Ovary (tissue), 3 donors: ENCODE measurements at regions not wholly inside any gene's neighbourhood (a gene's known extent, or its start where the extent isn't known, plus 50 kb on each side); places are given as distances from the start of the nearest gene placed in this dataset.

ENCODE experiments used
- POLR2A ChIP-seq: fragments of 450-650 bp; IDR thresholded peaks from one replicate; pipeline ENCODE4 v1.6.1; 2017; ENCODE audit warnings: antibody characterized with exemption, mild to moderate bottlenecking, moderate library complexity
- TF ChIP-seq, protein P1 (sequence below), 3 donors: fragments of 450-650 bp in 2 of 3; fragments of 200-600 bp in 1 of 3; IDR thresholded peaks; one replicate each; pipeline versions ENCODE4 v1.5.1 to v1.8.0; 2016 to 2022; ENCODE audit warnings: antibody characterized with exemption in 3 of 3, mild to moderate bottlenecking in 1 of 3
- donor health status: DM: no; HTN: no; CAD: no.

DNA sequence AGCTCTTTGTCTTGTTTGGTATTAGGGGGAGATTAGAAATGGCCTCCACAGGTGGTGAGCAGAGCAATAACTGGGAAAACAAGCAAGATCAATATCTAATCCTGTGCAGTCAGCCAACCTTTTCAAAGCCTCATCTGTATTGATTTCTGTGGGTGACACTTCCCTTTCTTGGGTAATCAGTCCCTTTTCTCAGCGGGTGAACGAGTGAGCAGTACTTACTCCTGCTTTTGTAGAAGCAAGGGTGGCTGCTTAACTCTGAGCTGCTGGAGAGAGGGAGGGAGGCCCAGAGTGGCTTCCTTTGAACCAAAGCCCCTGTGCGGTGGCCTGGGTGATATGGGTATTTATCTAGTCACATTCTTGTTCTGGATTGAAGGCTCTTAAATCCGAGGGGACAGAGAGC lies 254.8 kb upstream of the CHD6 start:
- TF ChIP-seq POLR2A: no peak
- TF ChIP-seq, protein P1, sequence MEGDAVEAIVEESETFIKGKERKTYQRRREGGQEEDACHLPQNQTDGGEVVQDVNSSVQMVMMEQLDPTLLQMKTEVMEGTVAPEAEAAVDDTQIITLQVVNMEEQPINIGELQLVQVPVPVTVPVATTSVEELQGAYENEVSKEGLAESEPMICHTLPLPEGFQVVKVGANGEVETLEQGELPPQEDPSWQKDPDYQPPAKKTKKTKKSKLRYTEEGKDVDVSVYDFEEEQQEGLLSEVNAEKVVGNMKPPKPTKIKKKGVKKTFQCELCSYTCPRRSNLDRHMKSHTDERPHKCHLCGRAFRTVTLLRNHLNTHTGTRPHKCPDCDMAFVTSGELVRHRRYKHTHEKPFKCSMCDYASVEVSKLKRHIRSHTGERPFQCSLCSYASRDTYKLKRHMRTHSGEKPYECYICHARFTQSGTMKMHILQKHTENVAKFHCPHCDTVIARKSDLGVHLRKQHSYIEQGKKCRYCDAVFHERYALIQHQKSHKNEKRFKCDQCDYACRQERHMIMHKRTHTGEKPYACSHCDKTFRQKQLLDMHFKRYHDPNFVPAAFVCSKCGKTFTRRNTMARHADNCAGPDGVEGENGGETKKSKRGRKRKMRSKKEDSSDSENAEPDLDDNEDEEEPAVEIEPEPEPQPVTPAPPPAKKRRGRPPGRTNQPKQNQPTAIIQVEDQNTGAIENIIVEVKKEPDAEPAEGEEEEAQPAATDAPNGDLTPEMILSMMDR (IDR thresholded peaks at IDR 0.05): no peak
